GM12864 (cell line): ENCODE measurements at regions not wholly inside any gene's neighbourhood (a gene's known extent, or its start where the extent isn't known, plus 50 kb on each side); places are given as distances from the start of the nearest gene placed in this dataset.

Experiments
- DNase-seq: peaks from one replicate; pipeline ENCODE4 v3.0.0-alpha.2; 2011; ENCODE audit warnings: low read depth
- H3K4me3 ChIP-seq: 2 replicates; pipeline ENCODE4 v1.5.1; 2011; ENCODE audit warnings: mild to moderate bottlenecking, low read depth, low read length, control low read depth
- TF ChIP-seq, protein P1 (sequence below): IDR thresholded peaks from 2 replicates; pipeline ENCODE4 v1.5.1; 2011; ENCODE audit warnings: low read depth, mild to moderate bottlenecking, moderate library complexity, low read length, control low read depth, inconsistent platforms; ENCODE audit errors: missing control alignments

- no peak overlapping the region for H3K4me3 ChIP-seq
- TF ChIP-seq, protein P1, sequence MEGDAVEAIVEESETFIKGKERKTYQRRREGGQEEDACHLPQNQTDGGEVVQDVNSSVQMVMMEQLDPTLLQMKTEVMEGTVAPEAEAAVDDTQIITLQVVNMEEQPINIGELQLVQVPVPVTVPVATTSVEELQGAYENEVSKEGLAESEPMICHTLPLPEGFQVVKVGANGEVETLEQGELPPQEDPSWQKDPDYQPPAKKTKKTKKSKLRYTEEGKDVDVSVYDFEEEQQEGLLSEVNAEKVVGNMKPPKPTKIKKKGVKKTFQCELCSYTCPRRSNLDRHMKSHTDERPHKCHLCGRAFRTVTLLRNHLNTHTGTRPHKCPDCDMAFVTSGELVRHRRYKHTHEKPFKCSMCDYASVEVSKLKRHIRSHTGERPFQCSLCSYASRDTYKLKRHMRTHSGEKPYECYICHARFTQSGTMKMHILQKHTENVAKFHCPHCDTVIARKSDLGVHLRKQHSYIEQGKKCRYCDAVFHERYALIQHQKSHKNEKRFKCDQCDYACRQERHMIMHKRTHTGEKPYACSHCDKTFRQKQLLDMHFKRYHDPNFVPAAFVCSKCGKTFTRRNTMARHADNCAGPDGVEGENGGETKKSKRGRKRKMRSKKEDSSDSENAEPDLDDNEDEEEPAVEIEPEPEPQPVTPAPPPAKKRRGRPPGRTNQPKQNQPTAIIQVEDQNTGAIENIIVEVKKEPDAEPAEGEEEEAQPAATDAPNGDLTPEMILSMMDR = no peak
- DNase-seq = peak; percentile 41
Measured at GRCh38 chr1:59150577-59151386, 146.1 kb upstream of the FGGY start.

DNA sequence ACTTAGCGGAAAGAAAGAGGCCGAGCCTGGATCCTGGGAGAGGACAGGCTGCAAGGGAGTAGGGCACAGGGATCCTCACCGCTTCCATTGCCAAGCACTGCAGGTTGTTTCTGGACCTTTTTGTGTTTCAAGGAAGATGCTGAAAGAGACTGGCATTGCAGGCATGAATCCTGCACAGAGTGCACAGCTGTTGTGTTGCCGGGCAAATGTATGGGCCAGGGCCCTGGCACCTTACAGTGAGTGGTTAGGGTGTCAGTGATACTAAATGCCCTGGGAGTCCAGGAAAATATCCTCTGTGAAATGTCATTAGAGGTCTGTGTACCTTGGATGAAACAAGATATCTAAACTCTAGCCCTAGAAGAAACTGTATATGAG is 145.5 kb upstream of the FGGY start:
- TF ChIP-seq, protein P1 = no peak
- H3K4me3 ChIP-seq = no peak overlapping the region
- no peak for DNase-seq

DNA sequence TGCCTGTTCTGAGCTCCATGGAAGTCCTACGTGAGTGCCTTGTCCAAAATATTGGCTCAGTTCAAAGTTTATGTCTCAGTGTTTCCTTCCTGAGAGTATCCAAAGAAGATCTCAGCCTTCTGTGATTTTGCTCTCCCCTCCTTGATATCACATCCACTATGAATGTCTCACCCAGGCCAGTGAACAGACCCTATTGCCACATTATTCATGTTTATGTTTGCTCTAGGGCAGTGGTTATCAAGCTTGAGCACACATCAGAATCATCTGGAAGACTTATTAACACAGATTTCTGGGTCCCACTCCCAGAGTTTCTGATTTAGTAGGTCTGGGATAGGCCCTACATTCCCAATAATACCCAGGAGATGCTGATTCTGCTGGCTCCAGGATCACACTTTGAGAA is 145.0 kb upstream of the FGGY start:
- TF ChIP-seq, protein P1 = no peak
- DNase-seq = no peak
- H3K4me3 ChIP-seq = no peak overlapping the region

- TF ChIP-seq, protein P1 = no peak
- DNase-seq = no peak
- no peak overlapping the region for H3K4me3 ChIP-seq
Measured at GRCh38 chr1:59152511-59152910, 144.4 kb upstream of the FGGY start.

DNA sequence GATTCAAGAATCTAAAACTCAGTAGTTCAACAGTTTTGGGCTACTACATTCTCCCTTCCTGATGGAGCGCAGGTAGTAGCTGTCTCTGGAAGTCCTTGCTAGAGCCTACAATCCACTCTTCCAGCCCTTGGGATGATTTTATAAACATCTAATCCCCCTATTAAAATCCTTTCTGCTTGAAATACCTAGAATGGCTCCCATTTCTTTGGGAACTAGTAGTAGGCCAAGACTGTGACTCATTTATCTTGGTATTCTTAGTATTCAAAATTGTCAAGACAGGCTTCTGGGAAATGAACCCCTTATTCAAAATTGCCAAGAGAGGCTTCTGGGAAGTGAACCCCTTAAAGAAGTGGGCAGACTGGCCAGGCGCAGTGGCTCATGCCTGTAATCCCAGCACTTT is 142.5 kb upstream of the FGGY start:
- no peak overlapping the region for H3K4me3 ChIP-seq
- no peak for DNase-seq
- TF ChIP-seq, protein P1 = no peak

DNA sequence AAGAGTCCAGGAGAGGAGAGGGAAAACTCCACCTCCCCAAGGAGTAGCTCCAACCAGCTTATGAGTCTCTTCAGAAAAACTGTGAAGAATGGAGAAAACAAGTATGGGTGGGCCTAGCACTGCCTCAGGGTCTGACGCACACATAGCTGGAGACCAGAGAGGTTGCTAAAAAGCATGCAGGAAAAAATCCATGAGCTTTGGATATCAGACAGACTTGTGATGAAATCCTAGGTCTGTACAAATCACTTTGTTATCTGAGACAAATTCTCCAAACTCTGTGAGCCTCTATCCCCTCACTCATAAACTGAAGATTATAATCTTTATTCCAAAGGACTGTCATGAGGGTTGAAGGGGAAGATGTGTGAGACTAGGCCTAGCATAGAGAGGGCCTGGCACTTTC is 141.5 kb upstream of the FGGY start:
- H3K4me3 ChIP-seq = no peak overlapping the region
- no peak for DNase-seq
- TF ChIP-seq, protein P1 = no peak

DNA sequence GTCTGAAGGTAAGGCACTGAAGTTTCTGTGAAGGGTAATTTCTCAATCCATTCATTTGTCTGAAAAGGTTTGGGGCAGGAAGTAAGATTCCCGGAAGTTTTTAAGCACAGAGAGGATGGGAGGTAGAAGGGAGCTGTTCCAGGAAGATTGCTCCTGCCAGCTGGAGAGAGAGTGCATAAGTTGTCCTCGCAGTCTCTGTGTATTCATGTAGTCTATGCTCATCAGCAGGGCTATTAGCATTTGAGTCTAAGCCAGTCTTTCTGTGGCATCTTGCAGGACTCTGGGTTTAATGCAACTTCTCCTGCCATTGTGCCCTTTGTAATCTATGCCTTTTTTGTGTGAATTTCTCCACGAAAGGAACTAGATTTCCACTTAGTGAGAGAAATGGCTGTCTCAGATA is 140.8 kb upstream of the FGGY start:
- DNase-seq = no peak
- no peak overlapping the region for H3K4me3 ChIP-seq
- TF ChIP-seq, protein P1 = no peak
